ENCODE measurements at regions not wholly inside any gene's neighbourhood (a gene's known extent, or its start where the extent isn't known, plus 50 kb on each side); places are given as distances from the start of the nearest gene placed in this dataset.

- TF ChIP-seq CTCF (IDR thresholded peaks at IDR 0.05; ENCODE audit: low read depth, low read length, poor library complexity, severe bottlenecking) (no peak), EZH2phosphoT487 (IDR thresholded peaks at IDR 0.05; ENCODE audit: borderline replicate concordance, low read length) (no peak)
These were observed 128.2 kb upstream of the NOCT start for GRCh38 chr4:138887341-138887740.

Data from DOHH2 (cell line).